HAP-1 (cell line): ENCODE measurements at regions not wholly inside any gene's neighbourhood (a gene's known extent, or its start where the extent isn't known, plus 50 kb on each side); places are given as distances from the start of the nearest gene placed in this dataset.

ENCODE experiments used
- DNase-seq, 2 experiments: peaks; one replicate each; pipeline ENCODE4 v3.0.0-alpha.2; 2016 to 2020; ENCODE audit warnings: low spot score in 2 of 2
- H3K27me3 ChIP-seq: fragments of 250-450 bp; sonication (Bioruptor Pico); 2 replicates; pipeline ENCODE4 v1.5.1; 2020; ENCODE audit warnings: low read depth, mild to moderate bottlenecking, moderate library complexity
- H3K36me3 ChIP-seq: fragments of 250-450 bp; sonication (Bioruptor Pico); replicated peaks from 2 replicates; pipeline ENCODE4 v1.5.1; 2020; ENCODE audit warnings: mild to moderate bottlenecking
- H3K4me1 ChIP-seq: fragments of 250-450 bp; sonication (Bioruptor Pico); 2 replicates; pipeline ENCODE4 v1.5.1; 2020; ENCODE audit warnings: mild to moderate bottlenecking
- H3K4me3 ChIP-seq: fragments of 250-450 bp; sonication (Bioruptor Pico); 2 replicates; pipeline ENCODE4 v1.5.1; 2020; ENCODE audit warnings: mild to moderate bottlenecking, moderate library complexity
- H3K9me3 ChIP-seq: fragments of 250-450 bp; sonication (Bioruptor Pico); 2 replicates; pipeline ENCODE4 v1.5.1; 2020; ENCODE audit warnings: mild to moderate bottlenecking, moderate library complexity
- in situ Hi-C: fragments of 300-500 bp; cut with MboI; formaldehyde crosslinking; loops from 3 replicates; pipeline ENCODE4 v1.14.3; 2020; ENCODE audit warnings: low sequenced_read_pairs, inconsistent platforms, mixed read lengths

DNA sequence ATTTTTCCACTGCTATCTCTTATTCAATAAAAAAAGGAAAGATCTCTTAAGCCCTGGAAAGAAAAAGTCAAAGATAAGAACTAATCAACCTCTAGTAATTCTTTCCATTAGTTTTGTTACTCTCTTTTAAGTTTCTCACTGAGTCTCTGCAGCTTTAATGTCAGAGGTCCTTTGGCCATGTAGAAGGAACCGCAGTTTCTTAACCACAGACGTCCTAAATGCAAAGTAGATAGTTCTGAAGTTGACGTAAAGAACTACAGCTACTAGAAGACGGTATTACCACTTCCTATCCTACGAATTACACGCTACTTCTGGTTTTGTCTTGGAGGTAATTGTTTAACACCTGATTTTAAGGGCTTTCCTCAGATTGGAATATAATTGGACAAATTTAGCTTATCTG is 325.9 kb downstream of the ANKRD50 start:
- in situ Hi-C loops, result no loop called here
- Histone ChIP-seq H3K4me3 (no peak overlapping the region), H3K27me3 (no peaks in the 10 kb centered on the region), H3K4me1 (no peaks in the 10 kb centered on the region), H3K9me3 (no peaks in the 10 kb centered on the region), H3K36me3 (no peaks in the 10 kb centered on the region)
- DNase-seq, result no peak

- H3K9me3 ChIP-seq, result no peaks in the 10 kb centered on the region
- no peaks in the 10 kb centered on the region for H3K4me1 ChIP-seq
- DNase-seq, result no peak
- no peak overlapping the region for H3K4me3 ChIP-seq
- no peaks in the 10 kb centered on the region for H3K27me3 ChIP-seq
- no peaks in the 10 kb centered on the region for H3K36me3 ChIP-seq
- in situ Hi-C loops, result no loop called here
These were observed 322.9 kb downstream of the ANKRD50 start for GRCh38 chr4:124389591-124389990.

- no peak overlapping the region for H3K4me3 ChIP-seq
- in situ Hi-C loops, result no loop called here
- H3K9me3 ChIP-seq, result no peaks in the 10 kb centered on the region
- no peaks in the 10 kb centered on the region for H3K4me1 ChIP-seq
- H3K27me3 ChIP-seq, result no peaks in the 10 kb centered on the region
- H3K36me3 ChIP-seq, result no peaks in the 10 kb centered on the region
- DNase-seq, result no peak
These were observed 321.7 kb downstream of the ANKRD50 start for GRCh38 chr4:124390861-124391260.

- in situ Hi-C loops, result no loop called here
- DNase-seq, result no peak
These were observed 316.2 kb downstream of the ANKRD50 start for GRCh38 chr4:124396333-124396732.

DNA sequence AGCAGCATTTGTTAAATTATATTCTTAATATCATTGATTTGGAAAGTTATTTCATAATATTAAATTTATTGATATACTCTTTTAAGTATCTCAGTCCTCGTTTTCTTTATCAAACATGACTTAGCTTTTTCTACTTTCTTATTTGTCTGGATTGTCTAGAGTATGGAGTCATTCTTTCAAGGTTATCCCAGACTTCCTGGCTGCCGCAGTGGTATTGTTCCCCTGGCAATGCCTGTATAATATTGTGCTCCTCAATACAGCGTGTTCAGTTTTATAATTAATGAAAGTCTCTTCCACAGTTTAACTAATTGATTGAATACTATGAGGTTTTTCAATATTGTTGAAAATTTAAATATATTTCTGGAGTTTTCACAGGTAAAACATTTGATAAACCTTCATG is 310.9 kb downstream of the ANKRD50 start:
- DNase-seq, result no peak
- Histone ChIP-seq H3K9me3 (no peaks in the 10 kb centered on the region), H3K36me3 (no peaks in the 10 kb centered on the region), H3K4me3 (no peak overlapping the region), H3K4me1 (no peaks in the 10 kb centered on the region), H3K27me3 (no peaks in the 10 kb centered on the region)
- in situ Hi-C loops, result no loop called here

More at GRCh38 chr4:124396333-124396732, 316.2 kb downstream of the ANKRD50 start:
- Histone ChIP-seq H3K36me3 (no peaks in the 10 kb centered on the region), H3K4me3 (no peak overlapping the region), H3K4me1 (no peaks in the 10 kb centered on the region), H3K9me3 (no peaks in the 10 kb centered on the region), H3K27me3 (no peaks in the 10 kb centered on the region)

GRCh38 chr4:124409044-124409443 is 303.5 kb downstream of the ANKRD50 start:
- Histone ChIP-seq H3K27me3 (no peaks in the 10 kb centered on the region), H3K4me3 (no peak overlapping the region), H3K9me3 (no peaks in the 10 kb centered on the region), H3K36me3 (no peaks in the 10 kb centered on the region), H3K4me1 (no peaks in the 10 kb centered on the region)
- no peak for DNase-seq
- in situ Hi-C loops, result no loop called here

GRCh38 chr4:124414276-124415040 is 298.1 kb downstream of the ANKRD50 start:
- H3K27me3 ChIP-seq, result no peaks in the 10 kb centered on the region
- in situ Hi-C loops, result no loop called here
- H3K36me3 ChIP-seq, result no peaks in the 10 kb centered on the region
- H3K4me3 ChIP-seq, result no peak overlapping the region
- no peaks in the 10 kb centered on the region for H3K9me3 ChIP-seq
- H3K4me1 ChIP-seq, result no peaks in the 10 kb centered on the region
- no peak for DNase-seq

- no peak for DNase-seq
- H3K36me3 ChIP-seq, result no peaks in the 10 kb centered on the region
- H3K27me3 ChIP-seq, result no peaks in the 10 kb centered on the region
- no peak overlapping the region for H3K4me3 ChIP-seq
- in situ Hi-C loops, result no loop called here
- no peaks in the 10 kb centered on the region for H3K9me3 ChIP-seq
- no peaks in the 10 kb centered on the region for H3K4me1 ChIP-seq
These were observed 297.4 kb downstream of the ANKRD50 start for GRCh38 chr4:124415146-124415545.

DNA sequence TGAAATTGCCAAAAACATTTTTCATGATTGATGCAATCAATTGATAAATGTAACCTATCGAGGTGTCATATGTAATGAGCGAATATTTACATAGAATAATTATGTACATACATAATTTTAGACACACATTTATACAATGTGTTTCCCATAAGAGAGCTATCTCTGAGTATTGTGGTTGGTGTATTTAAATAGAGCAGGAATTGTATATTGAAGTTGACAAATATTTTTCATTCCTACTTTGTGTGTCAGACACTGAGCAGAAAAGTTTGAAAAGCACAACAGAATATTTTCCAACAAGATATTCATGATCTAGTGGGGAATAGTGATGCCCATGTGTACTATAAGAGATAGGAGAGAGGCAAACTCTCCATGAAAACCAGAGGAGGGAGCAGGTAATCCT is 295.2 kb downstream of the ANKRD50 start:
- no peak for DNase-seq
- H3K4me1 ChIP-seq, result no peaks in the 10 kb centered on the region
- H3K4me3 ChIP-seq, result no peak overlapping the region
- in situ Hi-C loops, result no loop called here
- H3K36me3 ChIP-seq, result no peaks in the 10 kb centered on the region
- no peaks in the 10 kb centered on the region for H3K27me3 ChIP-seq
- H3K9me3 ChIP-seq, result no peaks in the 10 kb centered on the region

- H3K4me3 ChIP-seq, result no peak overlapping the region
- no peak for DNase-seq
- H3K4me1 ChIP-seq, result no peaks in the 10 kb centered on the region
- in situ Hi-C loops, result no loop called here
- H3K27me3 ChIP-seq, result no peaks in the 10 kb centered on the region
- H3K9me3 ChIP-seq, result no peaks in the 10 kb centered on the region
- H3K36me3 ChIP-seq, result no peaks in the 10 kb centered on the region
These were observed 292.3 kb downstream of the ANKRD50 start for GRCh38 chr4:124420166-124420695.

DNA sequence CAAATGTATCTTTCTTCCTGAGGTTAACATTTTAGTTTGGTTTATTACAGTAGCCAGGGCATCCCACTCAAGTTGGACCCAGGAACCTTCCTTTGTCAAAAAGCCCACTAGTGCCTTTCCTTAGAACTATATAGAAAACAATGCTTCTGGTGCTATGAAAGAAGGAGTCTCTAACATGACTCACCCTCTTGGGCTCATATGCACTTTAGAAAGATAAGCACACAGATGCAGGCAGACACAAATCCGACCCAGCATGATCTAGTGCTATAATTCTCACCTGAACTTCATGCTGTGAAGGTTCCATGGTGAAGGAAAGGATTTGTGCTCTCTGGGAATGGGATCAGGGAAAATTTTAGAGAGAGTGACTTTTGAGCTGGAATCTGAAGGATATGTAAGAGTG is 289.4 kb downstream of the ANKRD50 start:
- H3K4me1 ChIP-seq, result no peaks in the 10 kb centered on the region
- in situ Hi-C loops, result no loop called here
- no peak for DNase-seq
- no peaks in the 10 kb centered on the region for H3K9me3 ChIP-seq
- no peaks in the 10 kb centered on the region for H3K27me3 ChIP-seq
- no peaks in the 10 kb centered on the region for H3K36me3 ChIP-seq
- no peak overlapping the region for H3K4me3 ChIP-seq

GRCh38 chr4:124426279-124426678 is 286.3 kb downstream of the ANKRD50 start:
- no peak for DNase-seq
- H3K9me3 ChIP-seq, result no peaks in the 10 kb centered on the region
- no peaks in the 10 kb centered on the region for H3K4me1 ChIP-seq
- in situ Hi-C loops, result no loop called here
- H3K4me3 ChIP-seq, result no peak overlapping the region
- H3K36me3 ChIP-seq, result no peaks in the 10 kb centered on the region
- H3K27me3 ChIP-seq, result no peaks in the 10 kb centered on the region

- H3K36me3 ChIP-seq, result no peaks in the 10 kb centered on the region
- H3K9me3 ChIP-seq, result no peaks in the 10 kb centered on the region
- in situ Hi-C loops, result no loop called here
- DNase-seq, result no peak
- H3K4me3 ChIP-seq, result no peak overlapping the region
- no peaks in the 10 kb centered on the region for H3K27me3 ChIP-seq
- H3K4me1 ChIP-seq, result no peaks in the 10 kb centered on the region
These were observed 285.3 kb downstream of the ANKRD50 start for GRCh38 chr4:124427095-124427767.

DNA sequence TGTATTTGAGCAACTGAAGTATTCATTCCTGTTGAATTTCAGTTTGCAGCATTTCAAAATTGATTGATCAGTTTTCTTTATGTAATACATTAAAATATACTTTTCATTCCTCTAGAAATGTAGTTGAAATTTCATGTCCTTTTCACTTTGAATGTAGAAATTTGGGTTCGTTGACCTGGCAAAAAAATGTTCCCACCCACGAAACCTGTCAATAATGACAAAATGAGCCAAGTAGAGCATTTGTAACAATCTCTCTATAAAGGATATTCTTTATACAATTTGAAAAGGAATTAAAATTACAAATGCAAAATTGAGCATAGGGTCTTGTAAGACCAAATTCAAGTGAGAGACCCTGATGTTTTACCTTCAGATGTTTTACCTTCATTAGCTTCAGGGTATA is 283.9 kb downstream of the ANKRD50 start:
- H3K36me3 ChIP-seq, result no peaks in the 10 kb centered on the region
- H3K27me3 ChIP-seq, result no peaks in the 10 kb centered on the region
- H3K4me3 ChIP-seq, result no peak overlapping the region
- H3K4me1 ChIP-seq, result no peaks in the 10 kb centered on the region
- in situ Hi-C loops, result no loop called here
- H3K9me3 ChIP-seq, result no peaks in the 10 kb centered on the region
- DNase-seq, result no peak
